Liver (tissue), 8 donors: ENCODE measurements at regions not wholly inside any gene's neighbourhood (a gene's known extent, or its start where the extent isn't known, plus 50 kb on each side); places are given as distances from the start of the nearest gene placed in this dataset.

Source experiments
- DNase-seq: peaks from one replicate; pipeline ENCODE4 v3.0.0-alpha.2; 2017; ENCODE audit warnings: low spot score
- H3K27ac ChIP-seq, 2 donors: one replicate each; pipeline ENCODE4 v1.7.0; 2013; ENCODE audit warnings: inconsistent platforms in 2 of 2, low read length in 2 of 2, control low read depth in 1 of 2, low read depth in 1 of 2, mild to moderate bottlenecking in 1 of 2
- H3K27me3 ChIP-seq, 4 donors: one replicate each; pipeline versions ENCODE4 v1.6.1 to v1.7.0; 2013; ENCODE audit warnings: low read length in 3 of 4, inconsistent platforms in 1 of 4, mild to moderate bottlenecking in 1 of 4, moderate library complexity in 1 of 4; ENCODE audit not compliant: control insufficient read depth in 4 of 4, insufficient read depth in 4 of 4
- H3K36me3 ChIP-seq, 4 donors: one replicate each; pipeline versions ENCODE4 v1.6.1 to v1.7.0; 2013; ENCODE audit warnings: low read length in 3 of 4, mild to moderate bottlenecking in 3 of 4, low read depth in 1 of 4, moderate library complexity in 1 of 4; ENCODE audit not compliant: control insufficient read depth in 4 of 4, insufficient read depth in 3 of 4
- H3K4me1 ChIP-seq, 4 donors: one replicate each; pipeline versions ENCODE4 v1.6.1 to v1.7.0; 2013; ENCODE audit warnings: low read length in 3 of 4, mild to moderate bottlenecking in 3 of 4, moderate library complexity in 1 of 4; ENCODE audit not compliant: control insufficient read depth in 4 of 4, insufficient read depth in 4 of 4
- H3K4me3 ChIP-seq, 3 donors: one replicate each; pipeline versions ENCODE4 v1.6.1 to v1.7.0; 2013; ENCODE audit warnings: low read length in 3 of 3, control low read depth in 1 of 3, low read depth in 1 of 3, mild to moderate bottlenecking in 1 of 3
- H3K9ac ChIP-seq, 2 donors: one replicate each; pipeline ENCODE4 v1.7.0; 2013; ENCODE audit warnings: low read length in 2 of 2, mild to moderate bottlenecking in 2 of 2, moderate library complexity in 2 of 2, control low read depth in 1 of 2, low read depth in 1 of 2
- H3K9me3 ChIP-seq, 4 donors: one replicate each; pipeline versions ENCODE4 v1.6.1 to v1.7.0; 2013; ENCODE audit warnings: low read length in 3 of 4; ENCODE audit not compliant: control insufficient read depth in 4 of 4
- ATF3 ChIP-seq: IDR thresholded peaks from 2 replicates; pipeline ENCODE4 v1.6.1; 2016; ENCODE audit warnings: antibody characterized with exemption
- CTCF ChIP-seq: fragments of 150-350 bp; IDR thresholded peaks from 2 replicates; pipeline ENCODE4 v1.5.1; 2017; ENCODE audit warnings: improper control_type of control experiment, low read depth, low read length; ENCODE audit not compliant: missing input control
- EGR1 ChIP-seq, 2 donors: IDR thresholded peaks; 2 replicates each; pipeline ENCODE4 v1.6.1; 2016 to 2018; ENCODE audit warnings: antibody characterized with exemption in 2 of 2, low read depth in 2 of 2
- FOXA1 ChIP-seq: IDR thresholded peaks from 2 replicates; pipeline ENCODE4 v1.6.1; 2016; ENCODE audit warnings: antibody characterized with exemption
- FOXA2 ChIP-seq: IDR thresholded peaks from 2 replicates; pipeline ENCODE4 v1.6.1; 2016; ENCODE audit warnings: antibody characterized with exemption
- GABPA ChIP-seq, 2 donors: IDR thresholded peaks in 1 of 2; conservative IDR thresholded peaks in 1 of 2; 2 replicates each; pipeline ENCODE4 v1.6.1; 2016; ENCODE audit warnings: antibody characterized with exemption in 2 of 2, mild to moderate bottlenecking in 1 of 2, moderate library complexity in 1 of 2
- HNF4A ChIP-seq, 2 donors: conservative IDR thresholded peaks; 2 replicates each; pipeline ENCODE4 v1.6.1; 2016; ENCODE audit warnings: antibody characterized with exemption in 2 of 2, mild to moderate bottlenecking in 2 of 2
- HNF4G ChIP-seq: IDR thresholded peaks from 2 replicates; pipeline ENCODE4 v1.6.1; 2016; ENCODE audit warnings: antibody characterized with exemption
- JUND ChIP-seq, 2 donors: IDR thresholded peaks; 2 replicates each; pipeline ENCODE4 v1.6.1; 2016; ENCODE audit warnings: antibody characterized with exemption in 2 of 2
- MAX ChIP-seq: IDR thresholded peaks from 2 replicates; pipeline ENCODE4 v1.6.1; 2016; ENCODE audit warnings: antibody characterized with exemption
- NR2F2 ChIP-seq: IDR thresholded peaks from 2 replicates; pipeline ENCODE4 v1.6.1; 2016; ENCODE audit warnings: antibody characterized with exemption
- RAD21 ChIP-seq, 2 donors: IDR thresholded peaks; 2 replicates each; pipeline ENCODE4 v1.6.1; 2016; ENCODE audit warnings: antibody characterized with exemption in 2 of 2, mild to moderate bottlenecking in 2 of 2
- REST ChIP-seq: IDR thresholded peaks from 2 replicates; pipeline ENCODE4 v1.6.1; 2016; ENCODE audit warnings: antibody characterized with exemption, mild to moderate bottlenecking
- RXRA ChIP-seq, 2 donors: IDR thresholded peaks; 2 replicates each; pipeline ENCODE4 v1.6.1; 2017 to 2018; ENCODE audit warnings: antibody characterized with exemption in 2 of 2, mild to moderate bottlenecking in 1 of 2
- SP1 ChIP-seq: IDR thresholded peaks from 2 replicates; pipeline ENCODE4 v1.6.1; 2018; ENCODE audit warnings: antibody characterized with exemption, mild to moderate bottlenecking
- TAF1 ChIP-seq: conservative IDR thresholded peaks from 2 replicates; pipeline ENCODE4 v1.6.1; 2016; ENCODE audit warnings: antibody characterized with exemption, mild to moderate bottlenecking
- YY1 ChIP-seq: IDR thresholded peaks from 2 replicates; pipeline ENCODE4 v1.6.1; 2016; ENCODE audit warnings: antibody characterized with exemption, mild to moderate bottlenecking
- ZBTB33 ChIP-seq: IDR thresholded peaks from 2 replicates; pipeline ENCODE4 v1.6.1; 2016; ENCODE audit warnings: antibody characterized with exemption
- WGBS: extraction: QIAGEN DNeasy Blood & Tissue Kit; methylation state at CpG from one replicate; pipeline ENCODE4 v1.1.7; 2013; 5-methylcytosine and 5-hydroxymethylcytosine counted together
- donor health status: healthy.
- donor health status: healthy.
- donor health status: healthy.
- donor health status: healthy.
- donor health status: healthy.

- no peak for DNase-seq
- H3K27me3 ChIP-seq, result no peaks in the 10 kb centered on the region
- H3K9me3 ChIP-seq, result peaks cover 0 to 2% (median 0%) of the 10 kb centered on the region in 4 donors
- no peaks in the 10 kb centered on the region for H3K4me1 ChIP-seq
- no peak for TF ChIP-seq ATF3
- TF ChIP-seq REST, result no peak
- no peak for TF ChIP-seq HNF4A (conservative IDR thresholded peaks at IDR 0.05)
- TF ChIP-seq YY1, result no peak
- TF ChIP-seq NR2F2, result no peak
- TF ChIP-seq RAD21 (IDR thresholded peaks at IDR 0.05), result no peak
- no peak for TF ChIP-seq GABPA (IDR thresholded peaks at IDR 0.05 in 1 of 2, conservative IDR thresholded peaks at IDR 0.05 in 1 of 2)
- TF ChIP-seq HNF4G, result no peak
- TF ChIP-seq SP1, result no peak
- TF ChIP-seq RXRA (IDR thresholded peaks at IDR 0.05), result no peak
- TF ChIP-seq FOXA1, result no peak
- no peak overlapping the region for H3K4me3 ChIP-seq
- H3K36me3 ChIP-seq, result no peaks in the 10 kb centered on the region
- no peak overlapping the region for H3K27ac ChIP-seq
- 62% methylated on average over 4 of the region's 4 CpGs for WGBS
- no peak overlapping the region for H3K9ac ChIP-seq
Measured at GRCh38 chr16:62755938-62756337, 719.7 kb upstream of the CDH8 start.

GRCh38 chr16:62752854-62753253, 716.6 kb upstream of the CDH8 start:
- no peak for DNase-seq

More at GRCh38 chr16:62752854-62753253, 716.6 kb upstream of the CDH8 start:
- Histone ChIP-seq H3K27ac (no peak overlapping the region), H3K36me3 (no peaks in the 10 kb centered on the region), H3K4me3 (no peak overlapping the region), H3K4me1 (no peaks in the 10 kb centered on the region), H3K27me3 (no peaks in the 10 kb centered on the region), H3K9ac (no peak overlapping the region), H3K9me3 (no peaks in the 10 kb centered on the region)
- WGBS, result 80% methylated on average over 3 of the region's 3 CpGs
- TF ChIP-seq GABPA (IDR thresholded peaks at IDR 0.05 in 1 of 2, conservative IDR thresholded peaks at IDR 0.05 in 1 of 2) (no peak), HNF4G (no peak), YY1 (no peak), EGR1 (IDR thresholded peaks at IDR 0.05; ENCODE audit: low read depth in 2 of 2) (no peak), TAF1 (no peak), SP1 (no peak), ATF3 (no peak), FOXA1 (no peak), NR2F2 (no peak), REST (no peak), ZBTB33 (no peak), CTCF (no peak), RAD21 (IDR thresholded peaks at IDR 0.05) (no peak), JUND (IDR thresholded peaks at IDR 0.05) (no peak), RXRA (IDR thresholded peaks at IDR 0.05) (no peak), FOXA2 (no peak), MAX (no peak)
